ENCODE measurements at regions not wholly inside any gene's neighbourhood (a gene's known extent, or its start where the extent isn't known, plus 50 kb on each side); places are given as distances from the start of the nearest gene placed in this dataset.

DNA sequence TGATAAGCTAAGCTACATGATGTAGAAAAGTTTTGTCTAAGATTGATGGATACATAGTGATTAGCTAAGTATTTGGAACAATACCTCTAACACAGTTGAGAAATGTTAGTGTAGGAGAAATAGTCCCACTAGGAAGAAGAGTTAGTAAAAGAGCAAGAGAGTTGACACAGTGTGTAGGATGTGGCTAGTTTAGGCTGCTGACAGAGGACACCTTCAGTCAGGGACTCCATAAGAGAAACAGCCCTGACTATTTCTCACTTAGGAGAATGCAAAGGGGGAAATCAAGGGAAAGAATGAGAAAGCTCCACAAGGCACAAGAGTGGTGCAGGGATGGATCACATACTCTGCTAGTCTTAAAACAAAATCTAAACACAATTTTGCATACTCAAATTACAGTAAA is 613.7 kb downstream of the SLC16A7 start:
- no peak for TF ChIP-seq POLR2A (IDR thresholded peaks at IDR 0.05; ENCODE audit: low read depth, low read length)
- TF ChIP-seq PAX5 (IDR thresholded peaks at IDR 0.05; ENCODE audit: insufficient read depth, low read length, severe bottlenecking) = no peak
- TF ChIP-seq POLR2AphosphoS5 (IDR thresholded peaks at IDR 0.05; ENCODE audit: low read depth, low read length) = no peak
- TF ChIP-seq SPI1 (IDR thresholded peaks at IDR 0.05; ENCODE audit: low read depth, low read length) = no peak
- no peak for TF ChIP-seq POU2F2 (IDR thresholded peaks at IDR 0.05; ENCODE audit: low read depth, low read length)
